Ovary (tissue), 3 donors: ENCODE measurements at regions not wholly inside any gene's neighbourhood (a gene's known extent, or its start where the extent isn't known, plus 50 kb on each side); places are given as distances from the start of the nearest gene placed in this dataset.

ENCODE experiments used
- EP300 ChIP-seq: sonication (generic); formaldehyde crosslinking; IDR thresholded peaks from one replicate; pipeline ENCODE4 v1.6.1; 2017; ENCODE audit warnings: antibody characterized with exemption
- POLR2A ChIP-seq: fragments of 450-650 bp; IDR thresholded peaks from one replicate; pipeline ENCODE4 v1.6.1; 2017; ENCODE audit warnings: antibody characterized with exemption, mild to moderate bottlenecking, moderate library complexity
- TF ChIP-seq, protein P1 (sequence below), 3 donors: fragments of 450-650 bp in 2 of 3; fragments of 200-600 bp in 1 of 3; IDR thresholded peaks; one replicate each; pipeline versions ENCODE4 v1.5.1 to v1.8.0; 2016 to 2022; ENCODE audit warnings: antibody characterized with exemption in 3 of 3, mild to moderate bottlenecking in 1 of 3
- donor health status: DM: no; HTN: no; CAD: no.

DNA sequence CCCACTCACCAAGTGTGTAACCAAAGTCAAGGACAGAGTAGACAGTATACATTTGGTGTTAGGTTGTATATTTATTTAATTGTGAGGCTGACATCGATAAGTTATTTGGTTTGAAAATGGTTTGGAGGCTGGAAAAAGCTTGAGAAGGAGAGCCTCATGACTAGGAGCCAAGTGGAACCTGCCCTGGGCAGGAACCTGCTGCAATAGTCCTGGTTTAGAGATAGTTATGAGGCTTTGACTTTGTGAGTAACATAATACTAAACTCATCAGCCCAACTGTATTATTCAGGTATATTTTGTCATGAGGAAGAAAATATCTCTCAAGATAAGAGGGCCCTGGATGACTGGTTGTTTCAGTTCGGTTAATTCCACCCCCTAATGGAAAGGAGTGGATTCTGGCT, 234.3 kb upstream of the CYRIA start:
- TF ChIP-seq, protein P1, sequence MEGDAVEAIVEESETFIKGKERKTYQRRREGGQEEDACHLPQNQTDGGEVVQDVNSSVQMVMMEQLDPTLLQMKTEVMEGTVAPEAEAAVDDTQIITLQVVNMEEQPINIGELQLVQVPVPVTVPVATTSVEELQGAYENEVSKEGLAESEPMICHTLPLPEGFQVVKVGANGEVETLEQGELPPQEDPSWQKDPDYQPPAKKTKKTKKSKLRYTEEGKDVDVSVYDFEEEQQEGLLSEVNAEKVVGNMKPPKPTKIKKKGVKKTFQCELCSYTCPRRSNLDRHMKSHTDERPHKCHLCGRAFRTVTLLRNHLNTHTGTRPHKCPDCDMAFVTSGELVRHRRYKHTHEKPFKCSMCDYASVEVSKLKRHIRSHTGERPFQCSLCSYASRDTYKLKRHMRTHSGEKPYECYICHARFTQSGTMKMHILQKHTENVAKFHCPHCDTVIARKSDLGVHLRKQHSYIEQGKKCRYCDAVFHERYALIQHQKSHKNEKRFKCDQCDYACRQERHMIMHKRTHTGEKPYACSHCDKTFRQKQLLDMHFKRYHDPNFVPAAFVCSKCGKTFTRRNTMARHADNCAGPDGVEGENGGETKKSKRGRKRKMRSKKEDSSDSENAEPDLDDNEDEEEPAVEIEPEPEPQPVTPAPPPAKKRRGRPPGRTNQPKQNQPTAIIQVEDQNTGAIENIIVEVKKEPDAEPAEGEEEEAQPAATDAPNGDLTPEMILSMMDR (IDR thresholded peaks at IDR 0.05), result no peak
- TF ChIP-seq POLR2A (no peak), EP300 (no peak)
